Endodermal cell (in vitro differentiated cells): ENCODE measurements at regions not wholly inside any gene's neighbourhood (a gene's known extent, or its start where the extent isn't known, plus 50 kb on each side); places are given as distances from the start of the nearest gene placed in this dataset.
"Not testable (repeated sequence)": the region's sequence is repeated elsewhere in the genome, so short reads cannot be mapped to it uniquely, and the experiment has no call there.

Experiments used
- DNase-seq: peaks from one replicate; pipeline ENCODE4 v3.0.0-alpha.2; 2017
- H3K27ac ChIP-seq: 2 replicates; pipeline ENCODE4 v1.5.1; 2013; ENCODE audit warnings: mild to moderate bottlenecking, low read depth, low read length, moderate library complexity
- H3K27me3 ChIP-seq: 2 replicates; pipeline ENCODE4 v1.6.1; 2013; ENCODE audit warnings: mild to moderate bottlenecking, low read length, moderate library complexity; ENCODE audit not compliant: insufficient read depth, control insufficient read depth, poor library complexity, severe bottlenecking
- H3K36me3 ChIP-seq: 2 replicates; pipeline ENCODE4 v1.7.0; 2013; ENCODE audit warnings: mild to moderate bottlenecking, low read length, moderate library complexity; ENCODE audit not compliant: control insufficient read depth, insufficient read depth
- H3K4me1 ChIP-seq: one replicate; pipeline ENCODE4 v1.7.0; 2013; ENCODE audit warnings: low read length; ENCODE audit not compliant: control insufficient read depth, insufficient read depth
- H3K4me3 ChIP-seq: 2 replicates; pipeline ENCODE4 v1.5.1; 2013; ENCODE audit warnings: mild to moderate bottlenecking, low read length, moderate library complexity
- H3K9ac ChIP-seq: 2 replicates; pipeline ENCODE4 v1.6.1; 2013; ENCODE audit warnings: mild to moderate bottlenecking, low read length, moderate library complexity; ENCODE audit not compliant: poor library complexity, severe bottlenecking; ENCODE audit errors: extremely low read depth
- H3K9me3 ChIP-seq: 2 replicates; pipeline ENCODE4 v1.6.1; 2013; ENCODE audit warnings: mild to moderate bottlenecking, low read length, moderate library complexity; ENCODE audit not compliant: control insufficient read depth
- H3K27ac Mint-ChIP-seq: 2 replicates; pipeline ENCODE4 v1.8.0; 2020; ENCODE audit warnings: mixed read lengths
- H3K27me3 Mint-ChIP-seq: 2 replicates; pipeline ENCODE4 v1.8.0; 2021; ENCODE audit warnings: mild to moderate bottlenecking, mixed read lengths; ENCODE audit not compliant: insufficient read depth
- H3K36me3 Mint-ChIP-seq: 2 replicates; pipeline ENCODE4 v1.8.0; 2020; ENCODE audit warnings: low read depth, mixed read lengths
- H3K4me1 Mint-ChIP-seq: 2 replicates; pipeline ENCODE4 v1.8.0; 2020; ENCODE audit warnings: mixed read lengths
- H3K4me3 Mint-ChIP-seq: 2 replicates; pipeline ENCODE4 v1.8.0; 2020; ENCODE audit warnings: mild to moderate bottlenecking, moderate library complexity, mixed read lengths
- H3K9me3 Mint-ChIP-seq: 2 replicates; pipeline ENCODE4 v1.8.0; 2020; ENCODE audit warnings: mild to moderate bottlenecking, mixed read lengths
- CTCF ChIP-seq: fragments of 200-600 bp; sonication (generic); conservative IDR thresholded peaks from 2 replicates; pipeline ENCODE4 v1.5.0; 2021; ENCODE audit warnings: antibody characterized with exemption, mild to moderate bottlenecking
- WGBS, 2 experiments: methylation state at CpG; one replicate each; pipeline versions ENCODE4 v1.1.5 to v1.1.7; 2013; ENCODE audit warnings: missing lambda C conversion rate in 2 of 2, mixed read lengths in 1 of 2; ENCODE audit not compliant: insufficient coverage in 1 of 2, insufficient read length in 1 of 2; 5-methylcytosine and 5-hydroxymethylcytosine counted together

- no peaks in the 10 kb centered on the region for H3K36me3 Mint-ChIP-seq
- no peaks in the 10 kb centered on the region for H3K4me1 Mint-ChIP-seq
- TF ChIP-seq CTCF, result no peak
- Histone ChIP-seq H3K9me3 (no peaks in the 10 kb centered on the region), H3K27me3 (no peaks in the 10 kb centered on the region), H3K4me1 (no peaks in the 10 kb centered on the region), H3K36me3 (no peaks in the 10 kb centered on the region), H3K27ac (no peak overlapping the region), H3K9ac (no peak overlapping the region), H3K4me3 (no peak overlapping the region)
- no peak for DNase-seq
- no peaks in the 10 kb centered on the region for H3K27me3 Mint-ChIP-seq
- no peak overlapping the region for H3K4me3 Mint-ChIP-seq
- H3K9me3 Mint-ChIP-seq, result peaks cover 29% of the 10 kb centered on the region
- H3K27ac Mint-ChIP-seq, result no peak overlapping the region
Measured at GRCh38 chrX:35292522-35292921, 349.9 kb downstream of the FAM47B start.

GRCh38 chrX:35305037-35305436 lies 362.4 kb downstream of the FAM47B start:
- not testable (repeated sequence) for H3K36me3 Mint-ChIP-seq, H3K4me1 Mint-ChIP-seq, H3K27me3 Mint-ChIP-seq, DNase-seq, H3K36me3 ChIP-seq, H3K9ac ChIP-seq, H3K27ac ChIP-seq, H3K4me3 Mint-ChIP-seq, H3K27ac Mint-ChIP-seq, H3K4me1 ChIP-seq, H3K27me3 ChIP-seq, H3K4me3 ChIP-seq
- H3K9me3 ChIP-seq, result peaks cover 13% of the 10 kb centered on the region
- H3K9me3 Mint-ChIP-seq, result peaks cover 75% of the 10 kb centered on the region

- H3K27me3 Mint-ChIP-seq, result no peaks in the 10 kb centered on the region
- H3K27ac Mint-ChIP-seq, result no peak overlapping the region
- H3K4me3 Mint-ChIP-seq, result no peak overlapping the region
- no peaks in the 10 kb centered on the region for H3K9me3 ChIP-seq
- H3K27ac ChIP-seq, result no peak overlapping the region
- H3K36me3 ChIP-seq, result no peaks in the 10 kb centered on the region
- no peak overlapping the region for H3K9ac ChIP-seq
- no peak for DNase-seq
- H3K27me3 ChIP-seq, result no peaks in the 10 kb centered on the region
- no peaks in the 10 kb centered on the region for H3K4me1 Mint-ChIP-seq
- H3K36me3 Mint-ChIP-seq, result no peaks in the 10 kb centered on the region
- no peaks in the 10 kb centered on the region for H3K4me1 ChIP-seq
- TF ChIP-seq CTCF, result no peak
- WGBS, 2 experiments, result 90% methylated on average over 2 of the region's 3 CpGs; no CpG with 5 or more reads in 1 of the 2 experiments
- peaks cover 30% of the 10 kb centered on the region for H3K9me3 Mint-ChIP-seq
- no peak overlapping the region for H3K4me3 ChIP-seq
Measured at GRCh38 chrX:35339796-35340195, 397.2 kb downstream of the FAM47B start.

- WGBS, 2 experiments, result no CpG with 5 or more reads among the region's 1 CpG
- Mint-ChIP-seq H3K27ac (no peak overlapping the region), H3K27me3 (no peaks in the 10 kb centered on the region), H3K9me3 (peaks cover 33% of the 10 kb centered on the region), H3K36me3 (no peaks in the 10 kb centered on the region), H3K4me3 (no peak overlapping the region), H3K4me1 (no peaks in the 10 kb centered on the region)
- TF ChIP-seq CTCF, result no peak
- Histone ChIP-seq H3K27ac (no peak overlapping the region), H3K9ac (no peak overlapping the region), H3K9me3 (no peaks in the 10 kb centered on the region), H3K4me1 (no peaks in the 10 kb centered on the region), H3K36me3 (no peaks in the 10 kb centered on the region), H3K27me3 (no peaks in the 10 kb centered on the region), H3K4me3 (no peak overlapping the region)
- no peak for DNase-seq
Measured at GRCh38 chrX:35340465-35340864, 397.9 kb downstream of the FAM47B start.
